Vagina (tissue), 2 donors: ENCODE measurements at regions not wholly inside any gene's neighbourhood (a gene's known extent, or its start where the extent isn't known, plus 50 kb on each side); places are given as distances from the start of the nearest gene placed in this dataset.

Experiments used
- CTCF ChIP-seq, 3 experiments: fragments of 450-650 bp in 2 of 3; fragments of 200-600 bp in 1 of 3; sonication (generic) in 1 of 3; IDR thresholded peaks; one replicate each; pipeline ENCODE4 v1.5.1; 2017 to 2019; ENCODE audit warnings: antibody characterized with exemption in 3 of 3, mild to moderate bottlenecking in 2 of 3, moderate library complexity in 2 of 3
- POLR2A ChIP-seq, 2 donors: fragments of 450-650 bp; IDR thresholded peaks; one replicate each; pipeline ENCODE4 v1.6.1; 2017; ENCODE audit warnings: antibody characterized with exemption in 2 of 2, mild to moderate bottlenecking in 2 of 2, moderate library complexity in 2 of 2
- POLR2AphosphoS5 ChIP-seq, 2 donors: sonication (generic); formaldehyde crosslinking; IDR thresholded peaks; one replicate each; pipeline ENCODE4 v1.9.0; 2017; ENCODE audit warnings: antibody characterized with exemption in 2 of 2, mild to moderate bottlenecking in 2 of 2, low read depth in 1 of 2; ENCODE audit not compliant: insufficient read depth in 1 of 2

- TF ChIP-seq CTCF (IDR thresholded peaks at IDR 0.05) (no peak), POLR2A (IDR thresholded peaks at IDR 0.05) (no peak), POLR2AphosphoS5 (IDR thresholded peaks at IDR 0.05; ENCODE audit: insufficient read depth in 1 of 2, low read depth in 1 of 2) (no peak)
Measured at GRCh38 chr5:173486355-173487225, 129.9 kb downstream of the BOD1 start.
